BE2C (cell line): ENCODE measurements at regions not wholly inside any gene's neighbourhood (a gene's known extent, or its start where the extent isn't known, plus 50 kb on each side); places are given as distances from the start of the nearest gene placed in this dataset.

Experiments
- DNase-seq: peaks from one replicate; pipeline ENCODE4 v3.0.0-alpha.2; 2020
- H3K27me3 ChIP-seq: fragments of 250-450 bp; sonication (Bioruptor Pico); 2 replicates; pipeline ENCODE4 v1.5.1; 2020; ENCODE audit warnings: mild to moderate bottlenecking
- H3K36me3 ChIP-seq: fragments of 250-450 bp; sonication (Bioruptor Pico); 2 replicates; pipeline ENCODE4 v1.5.1; 2020; ENCODE audit warnings: mild to moderate bottlenecking
- H3K4me1 ChIP-seq: fragments of 250-450 bp; sonication (Bioruptor Pico); 2 replicates; pipeline ENCODE4 v1.5.1; 2020
- H3K4me3 ChIP-seq: 2 replicates; pipeline ENCODE4 v1.5.1; 2011; ENCODE audit warnings: low read depth, low read length
- H3K9me3 ChIP-seq: fragments of 250-450 bp; sonication (Bioruptor Pico); 2 replicates; pipeline ENCODE4 v1.5.1; 2020
- TF ChIP-seq, protein P1 (sequence below): IDR thresholded peaks from 2 replicates; pipeline ENCODE4 v1.5.1; 2012; ENCODE audit warnings: mild to moderate bottlenecking, low read depth, low read length

- Histone ChIP-seq H3K9me3 (no peaks in the 10 kb centered on the region), H3K27me3 (no peaks in the 10 kb centered on the region), H3K36me3 (no peaks in the 10 kb centered on the region), H3K4me1 (no peaks in the 10 kb centered on the region), H3K4me3 (no peak overlapping the region)
- DNase-seq: no peak
- TF ChIP-seq, protein P1, sequence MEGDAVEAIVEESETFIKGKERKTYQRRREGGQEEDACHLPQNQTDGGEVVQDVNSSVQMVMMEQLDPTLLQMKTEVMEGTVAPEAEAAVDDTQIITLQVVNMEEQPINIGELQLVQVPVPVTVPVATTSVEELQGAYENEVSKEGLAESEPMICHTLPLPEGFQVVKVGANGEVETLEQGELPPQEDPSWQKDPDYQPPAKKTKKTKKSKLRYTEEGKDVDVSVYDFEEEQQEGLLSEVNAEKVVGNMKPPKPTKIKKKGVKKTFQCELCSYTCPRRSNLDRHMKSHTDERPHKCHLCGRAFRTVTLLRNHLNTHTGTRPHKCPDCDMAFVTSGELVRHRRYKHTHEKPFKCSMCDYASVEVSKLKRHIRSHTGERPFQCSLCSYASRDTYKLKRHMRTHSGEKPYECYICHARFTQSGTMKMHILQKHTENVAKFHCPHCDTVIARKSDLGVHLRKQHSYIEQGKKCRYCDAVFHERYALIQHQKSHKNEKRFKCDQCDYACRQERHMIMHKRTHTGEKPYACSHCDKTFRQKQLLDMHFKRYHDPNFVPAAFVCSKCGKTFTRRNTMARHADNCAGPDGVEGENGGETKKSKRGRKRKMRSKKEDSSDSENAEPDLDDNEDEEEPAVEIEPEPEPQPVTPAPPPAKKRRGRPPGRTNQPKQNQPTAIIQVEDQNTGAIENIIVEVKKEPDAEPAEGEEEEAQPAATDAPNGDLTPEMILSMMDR: no peak
Measured at GRCh38 chr4:54570822-54571221, 86.9 kb upstream of the KIT start.

DNA sequence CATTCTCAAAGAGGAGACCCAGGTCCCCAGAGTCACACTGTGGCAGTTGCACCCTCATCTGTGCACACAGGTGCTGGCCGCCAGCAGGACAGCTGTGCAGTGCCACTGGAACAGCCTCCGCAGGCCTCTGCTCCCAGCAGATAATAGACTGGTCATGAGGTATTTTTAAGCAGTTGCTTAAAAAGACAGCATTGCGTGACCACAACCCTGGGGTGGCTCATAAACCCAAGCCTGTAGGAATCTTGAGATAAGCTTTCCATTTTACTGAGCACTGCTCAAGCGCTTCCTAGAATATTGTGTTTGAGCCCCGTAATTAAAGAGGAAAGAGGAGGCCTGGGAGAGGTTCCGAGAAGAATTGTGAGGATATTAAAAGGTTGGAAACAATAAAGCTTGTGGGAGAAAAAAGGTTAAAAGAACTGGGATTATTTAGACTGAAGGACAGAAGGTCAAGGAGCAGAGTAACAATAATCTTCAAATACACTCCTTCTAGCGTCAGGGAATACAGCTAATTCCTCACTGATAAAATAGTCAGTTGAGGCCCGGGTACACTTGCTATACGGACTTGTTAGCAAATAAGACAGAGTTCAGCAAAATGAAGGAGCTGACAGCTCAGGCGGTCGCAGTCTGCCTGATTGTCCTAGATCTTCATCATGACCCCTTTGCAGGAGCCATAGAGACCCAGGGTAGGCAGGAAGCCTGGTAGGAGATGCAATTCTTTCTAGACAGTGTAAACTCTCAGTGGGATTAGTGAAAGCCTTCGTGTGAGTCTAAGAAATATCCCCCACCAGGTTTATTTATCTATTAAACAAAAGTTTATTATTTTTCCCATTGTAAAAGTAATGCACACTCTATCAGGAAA lies 86.2 kb upstream of the KIT start:
- H3K4me3 ChIP-seq: no peak overlapping the region
- H3K4me1 ChIP-seq: no peaks in the 10 kb centered on the region
- no peaks in the 10 kb centered on the region for H3K36me3 ChIP-seq
- H3K9me3 ChIP-seq: no peaks in the 10 kb centered on the region
- H3K27me3 ChIP-seq: no peaks in the 10 kb centered on the region
- no peak for DNase-seq
- TF ChIP-seq, protein P1: no peak

DNA sequence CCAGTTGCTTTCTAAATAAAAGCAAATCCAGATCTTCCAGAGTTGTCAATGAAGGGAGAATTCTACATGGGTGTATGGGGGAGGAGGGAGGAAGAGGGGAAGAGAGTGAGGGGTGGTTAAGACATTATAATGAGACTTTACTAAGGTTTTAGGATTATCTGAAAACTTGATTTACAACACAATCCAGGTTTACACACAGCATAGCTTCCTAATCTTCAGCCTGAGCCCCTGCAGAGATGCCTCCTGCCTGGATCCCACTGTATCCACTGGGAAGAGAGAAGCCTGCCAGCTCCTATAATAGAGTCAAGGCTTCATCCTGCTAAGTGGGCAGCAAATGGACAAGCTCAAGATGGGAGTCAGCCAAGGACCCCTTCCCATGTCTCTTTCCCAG lies 85.6 kb upstream of the KIT start:
- TF ChIP-seq, protein P1: no peak
- no peaks in the 10 kb centered on the region for H3K36me3 ChIP-seq
- no peaks in the 10 kb centered on the region for H3K9me3 ChIP-seq
- H3K27me3 ChIP-seq: no peaks in the 10 kb centered on the region
- H3K4me1 ChIP-seq: no peaks in the 10 kb centered on the region
- no peak overlapping the region for H3K4me3 ChIP-seq
- DNase-seq: no peak

GRCh38 chr4:54574500-54574899 lies 83.3 kb upstream of the KIT start:
- TF ChIP-seq, protein P1: no peak
- Histone ChIP-seq H3K27me3 (no peaks in the 10 kb centered on the region), H3K4me1 (no peaks in the 10 kb centered on the region), H3K36me3 (no peaks in the 10 kb centered on the region), H3K4me3 (no peak overlapping the region), H3K9me3 (no peaks in the 10 kb centered on the region)
- no peak for DNase-seq

DNA sequence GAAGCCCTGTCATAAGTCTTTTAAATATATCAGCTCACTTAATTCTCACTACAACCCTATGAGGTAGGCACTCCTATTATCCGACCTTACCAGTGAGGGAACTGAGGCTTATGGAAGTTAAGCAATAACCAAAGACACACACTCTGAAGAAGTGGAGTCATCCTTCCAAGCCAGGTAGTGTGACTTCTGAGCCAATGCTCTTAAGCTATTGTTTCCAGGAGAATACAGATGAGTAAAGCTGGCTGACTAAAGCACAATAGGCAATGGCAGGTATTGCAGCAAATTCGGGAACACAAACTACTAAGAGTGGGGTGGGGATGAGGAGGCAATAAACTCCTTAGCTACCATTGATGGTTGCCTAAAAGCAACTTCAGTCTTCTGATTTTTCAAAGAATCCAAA lies 81.8 kb upstream of the KIT start:
- no peaks in the 10 kb centered on the region for H3K4me1 ChIP-seq
- TF ChIP-seq, protein P1: no peak
- no peak overlapping the region for H3K4me3 ChIP-seq
- no peak for DNase-seq
- H3K27me3 ChIP-seq: no peaks in the 10 kb centered on the region
- H3K36me3 ChIP-seq: no peaks in the 10 kb centered on the region
- no peaks in the 10 kb centered on the region for H3K9me3 ChIP-seq

DNA sequence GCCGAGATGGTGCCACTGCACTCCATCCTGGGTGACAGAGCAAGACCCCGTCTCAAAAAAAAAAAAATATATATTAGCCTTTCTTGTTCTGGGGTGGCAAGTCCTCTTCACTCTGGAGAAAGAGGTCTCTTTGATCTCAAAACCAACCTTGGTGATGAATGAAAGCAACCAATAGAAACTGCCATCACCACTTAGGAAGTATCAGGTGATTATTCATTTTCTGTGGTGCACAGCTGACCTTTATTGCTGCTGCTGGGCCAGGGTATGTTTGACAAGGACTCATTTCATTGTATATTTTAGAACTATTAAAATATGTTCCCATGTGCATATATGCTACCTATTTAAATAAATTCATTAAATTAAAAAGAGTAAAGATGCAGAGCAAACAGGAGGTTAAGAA lies 76.0 kb upstream of the KIT start:
- TF ChIP-seq, protein P1: no peak
- Histone ChIP-seq H3K36me3 (no peaks in the 10 kb centered on the region), H3K9me3 (no peaks in the 10 kb centered on the region), H3K4me3 (no peak overlapping the region), H3K27me3 (no peaks in the 10 kb centered on the region; the same call in 1 of the 2 replicates), H3K4me1 (no peaks in the 10 kb centered on the region)
- no peak for DNase-seq
